COLO668 (cell line): ENCODE measurements at regions not wholly inside any gene's neighbourhood (a gene's known extent, or its start where the extent isn't known, plus 50 kb on each side); places are given as distances from the start of the nearest gene placed in this dataset.
A peak's percentile ranks its signal among the peaks of the same experiment; 100 is the strongest.

Experiments
- DNase-seq: peaks from one replicate; lab custom pipeline; 2025; ENCODE audit not compliant: unreplicated experiment; lab: John Stamatoyannopoulos, UW

DNA sequence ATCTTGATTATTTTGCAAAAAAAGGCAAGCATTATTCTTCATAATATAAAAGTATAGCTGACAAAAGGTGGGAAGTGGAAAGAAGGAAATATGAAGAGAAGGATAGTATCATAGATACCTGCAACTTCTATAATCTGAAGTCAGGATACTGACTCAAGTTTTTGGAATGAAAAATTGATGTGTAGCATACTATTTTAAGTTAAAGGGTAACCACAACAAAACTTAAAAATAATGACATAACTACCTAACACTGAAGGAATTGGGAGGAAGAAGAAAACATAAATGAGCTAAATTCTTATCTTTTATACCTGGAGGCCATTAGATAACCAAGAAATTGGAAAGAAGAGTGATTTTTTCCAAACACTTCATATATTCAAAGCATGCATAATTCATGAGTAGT, 51.8 kb upstream of the TLE1 start:
- no peak for DNase-seq

DNA sequence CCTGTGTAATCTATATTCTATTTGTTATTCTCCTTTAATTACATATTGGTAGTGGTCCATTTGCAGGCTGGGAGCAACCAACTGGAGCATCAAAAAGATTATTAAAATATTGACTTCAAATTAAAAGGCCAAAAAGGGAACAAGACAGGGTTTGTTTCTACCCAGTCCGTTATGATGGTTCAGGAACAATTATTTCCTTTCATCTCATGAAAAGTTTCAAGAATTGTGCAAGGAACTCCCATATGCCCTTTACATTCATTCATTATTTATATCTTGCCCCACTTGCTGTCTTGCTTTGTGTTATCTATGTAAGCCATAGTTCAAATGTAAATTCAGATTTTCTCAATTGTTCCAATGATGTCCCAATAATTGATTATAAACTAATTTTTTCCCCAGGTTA, 58.7 kb upstream of the TLE1 start:
- DNase-seq, result no peak

DNA sequence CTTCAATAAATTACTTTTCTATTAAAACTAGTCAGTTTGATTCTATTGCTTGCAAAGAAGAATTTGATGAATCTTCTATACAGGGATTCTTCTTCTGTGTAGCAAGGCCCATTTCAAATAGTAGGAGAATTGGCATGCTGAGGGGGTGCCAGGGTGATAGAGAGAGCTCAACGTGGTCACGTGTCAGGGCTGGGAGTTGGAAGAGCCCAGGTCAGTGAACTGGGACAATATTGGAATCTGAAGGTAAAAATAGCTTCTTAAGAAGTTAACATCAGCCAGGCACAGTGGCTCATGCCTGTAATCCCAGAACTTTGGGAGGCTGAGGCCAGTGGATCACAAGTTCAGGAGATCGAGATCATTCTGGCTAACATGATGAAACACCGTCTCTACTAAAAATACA, 64.1 kb upstream of the TLE1 start:
- no peak for DNase-seq

DNA sequence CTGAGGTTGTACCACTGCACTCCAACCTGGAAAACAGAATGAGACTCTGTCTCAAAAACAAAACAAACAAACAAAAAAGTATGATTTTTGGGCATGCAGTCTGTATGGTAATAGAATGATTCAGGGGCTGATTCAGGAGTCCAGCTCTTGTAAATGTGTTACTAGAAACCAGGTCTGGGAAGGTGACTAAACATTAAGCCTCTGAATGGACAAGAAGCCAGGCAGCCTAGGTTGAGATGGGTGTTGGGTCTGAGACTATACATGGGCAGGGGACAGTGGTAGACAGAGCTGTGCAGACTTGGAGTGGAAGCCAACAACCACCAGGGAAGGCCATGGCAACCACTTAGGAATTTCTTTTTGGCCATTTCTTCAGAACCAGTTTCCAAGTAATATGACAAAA, 64.9 kb upstream of the TLE1 start:
- no peak for DNase-seq

DNA sequence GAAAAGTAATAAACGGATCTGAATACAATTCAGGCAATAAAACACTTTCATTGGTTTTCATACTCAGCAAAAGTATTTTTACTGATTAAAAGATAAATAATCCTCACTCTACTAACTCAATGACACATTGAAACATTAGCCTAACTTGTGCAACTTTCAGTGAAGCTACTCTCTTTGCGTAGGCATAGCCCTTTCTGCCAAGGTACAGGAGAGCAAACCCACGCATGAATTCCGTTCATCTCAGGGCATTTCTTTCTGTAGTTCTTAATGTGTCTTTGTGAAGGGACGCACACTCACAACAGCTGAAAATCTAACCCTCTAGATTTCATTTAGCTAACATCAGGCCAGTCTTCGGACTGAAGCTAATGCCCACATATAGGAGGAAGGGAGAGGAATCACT, 66.4 kb upstream of the TLE1 start:
- DNase-seq, result no peak

DNA sequence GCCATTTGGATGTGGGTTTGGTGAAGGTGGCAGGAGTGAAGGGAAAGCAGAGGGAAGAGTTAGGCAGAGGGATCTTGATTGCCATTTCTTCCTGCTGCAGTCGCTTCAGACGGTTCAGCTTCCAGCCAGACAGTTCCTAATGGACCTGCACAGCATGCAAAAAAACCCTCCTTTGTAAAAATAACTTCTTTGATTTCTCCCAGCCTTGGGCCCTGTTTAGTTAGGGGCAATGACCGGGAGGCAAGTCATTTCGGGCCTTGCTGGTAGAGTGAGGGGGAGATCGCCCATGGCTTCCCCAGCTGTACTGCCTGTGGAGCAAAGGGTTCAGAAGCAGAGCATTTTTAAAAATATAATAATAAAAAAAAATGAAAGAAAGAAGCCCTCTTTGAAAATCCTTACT, 67.2 kb upstream of the TLE1 start:
- no peak for DNase-seq

DNA sequence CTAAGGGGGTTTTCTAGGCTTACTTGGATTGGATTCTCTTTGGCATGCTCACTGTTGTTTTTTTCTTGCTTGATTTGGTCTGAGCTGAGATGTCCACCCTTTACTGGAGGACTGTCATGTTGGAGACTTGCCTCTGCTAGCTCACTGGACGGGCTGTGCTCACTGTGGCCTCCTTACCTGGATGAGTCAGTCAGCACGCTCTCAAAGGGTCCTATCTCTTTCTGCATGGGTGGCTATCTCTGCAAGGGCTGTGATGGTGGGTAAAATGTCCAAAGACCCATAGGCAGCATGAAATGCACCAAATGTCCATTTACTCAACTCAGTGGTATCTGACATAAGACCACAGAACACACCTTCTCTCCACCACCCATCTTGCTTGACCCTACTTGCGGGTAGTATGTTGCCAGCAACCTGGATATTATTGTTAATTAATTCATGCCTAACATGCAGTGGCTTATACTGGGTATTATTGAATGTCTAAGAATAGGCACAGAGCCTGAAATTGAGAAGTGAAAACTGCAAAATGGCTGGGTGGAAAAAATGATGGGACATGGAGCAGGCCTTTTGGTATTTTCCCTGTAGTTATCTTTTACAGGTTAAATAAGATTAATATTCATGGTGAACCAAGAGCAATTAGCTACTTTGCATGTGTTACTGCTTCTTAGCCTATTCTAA, 68.9 kb upstream of the TLE1 start:
- DNase-seq, result no peak

DNA sequence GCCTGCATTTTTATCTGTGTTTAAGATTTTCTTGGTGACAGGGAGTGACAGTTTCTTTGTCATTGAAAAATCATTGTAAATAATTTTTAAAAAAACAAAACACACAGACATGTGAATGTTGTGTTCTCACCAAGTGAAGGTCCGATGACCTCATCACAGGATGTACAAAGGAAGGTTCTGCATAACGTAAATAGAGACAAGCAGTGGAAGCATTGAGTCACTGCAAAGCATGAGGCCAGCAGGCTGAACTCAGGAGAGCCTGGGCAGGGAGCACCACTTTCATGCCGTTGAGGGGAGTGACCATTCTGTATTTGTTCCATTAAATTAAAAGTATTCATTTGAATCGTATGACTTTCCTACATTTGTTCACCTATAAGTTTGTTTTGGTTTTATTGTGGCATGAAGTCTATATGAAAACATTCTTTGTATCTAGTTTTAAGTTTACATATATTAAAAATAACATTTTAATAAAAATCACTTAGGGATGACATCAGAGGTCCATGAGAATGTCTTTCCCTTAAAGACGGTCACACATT, 70.4 kb upstream of the TLE1 start:
- DNase-seq, result peak; percentile 17

DNA sequence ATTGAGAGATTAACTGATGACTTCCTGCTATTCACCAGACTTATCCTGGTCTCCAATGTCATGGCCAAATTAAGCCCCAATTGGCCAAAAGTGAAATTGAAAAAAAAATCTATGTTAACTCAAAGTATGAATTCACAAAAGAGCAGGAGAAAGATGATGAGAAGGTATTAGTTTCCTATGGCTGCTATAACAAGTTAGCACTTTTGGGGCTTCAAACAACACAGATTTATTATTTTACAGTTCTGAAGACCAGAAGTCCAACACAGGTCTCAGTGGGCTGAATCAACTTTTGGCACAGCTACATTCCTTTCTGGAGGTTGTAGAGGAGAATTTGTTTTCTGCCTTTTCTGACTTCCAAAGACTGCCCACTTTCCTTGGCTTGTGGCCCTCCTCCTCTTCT, 78.6 kb upstream of the TLE1 start:
- no peak for DNase-seq

DNA sequence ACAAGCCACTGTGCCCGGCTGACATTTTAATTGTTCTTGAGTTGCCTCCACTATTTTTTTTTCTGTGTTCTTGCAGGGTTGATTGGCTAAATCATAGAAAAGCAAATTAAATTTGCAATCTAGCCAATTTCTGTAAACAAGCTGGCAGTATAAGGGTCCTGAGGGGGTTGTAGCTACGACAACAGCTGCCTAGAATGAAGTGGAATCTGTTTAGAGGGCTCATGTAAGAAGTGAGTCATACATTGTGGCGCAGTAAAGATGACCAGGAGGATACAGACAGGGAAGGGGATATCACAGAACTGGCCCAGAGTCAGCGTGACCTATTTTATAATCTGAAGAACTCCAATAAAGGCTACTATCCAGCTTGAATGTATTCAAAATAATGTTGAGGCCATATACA, 82.2 kb upstream of the TLE1 start:
- DNase-seq, result no peak

DNA sequence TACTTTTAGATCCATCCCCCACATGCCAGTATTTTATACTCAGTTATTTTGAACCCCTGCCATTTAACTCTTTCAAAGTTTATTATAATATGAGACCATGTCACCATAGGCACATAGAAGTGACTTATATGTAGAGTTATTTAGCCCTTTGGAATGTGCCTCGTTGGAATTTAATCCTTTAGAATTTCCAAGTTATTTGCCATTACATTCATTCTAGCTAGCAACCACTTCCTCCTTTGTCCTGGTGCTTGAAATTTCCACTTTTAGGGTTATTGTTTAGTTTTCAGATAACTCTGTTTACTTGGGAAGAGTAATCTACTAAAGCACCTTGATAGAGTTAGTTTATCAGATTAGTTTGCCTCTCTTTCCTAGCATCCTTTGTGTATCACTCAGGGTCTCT, 82.8 kb upstream of the TLE1 start:
- no peak for DNase-seq

DNA sequence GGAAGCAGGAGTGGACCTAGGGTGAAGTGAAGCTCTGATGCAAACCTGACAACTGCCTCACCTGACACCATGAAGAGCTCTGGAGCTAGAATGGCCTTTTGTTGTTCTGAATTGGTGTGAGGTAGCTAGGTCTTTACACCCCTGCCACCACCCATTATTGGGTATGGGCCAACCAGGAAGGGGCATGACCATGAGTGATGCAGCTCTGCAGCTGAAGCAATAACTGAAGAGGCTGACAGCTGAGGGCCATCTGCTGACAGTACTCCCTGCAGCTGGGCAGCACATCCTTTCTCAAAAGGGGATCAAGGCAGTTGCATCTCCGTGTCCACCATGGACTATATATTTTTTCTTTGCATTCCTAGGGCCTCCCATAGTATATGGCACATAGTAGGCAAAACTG, 87.0 kb upstream of the TLE1 start:
- DNase-seq, result peak; percentile 60

DNA sequence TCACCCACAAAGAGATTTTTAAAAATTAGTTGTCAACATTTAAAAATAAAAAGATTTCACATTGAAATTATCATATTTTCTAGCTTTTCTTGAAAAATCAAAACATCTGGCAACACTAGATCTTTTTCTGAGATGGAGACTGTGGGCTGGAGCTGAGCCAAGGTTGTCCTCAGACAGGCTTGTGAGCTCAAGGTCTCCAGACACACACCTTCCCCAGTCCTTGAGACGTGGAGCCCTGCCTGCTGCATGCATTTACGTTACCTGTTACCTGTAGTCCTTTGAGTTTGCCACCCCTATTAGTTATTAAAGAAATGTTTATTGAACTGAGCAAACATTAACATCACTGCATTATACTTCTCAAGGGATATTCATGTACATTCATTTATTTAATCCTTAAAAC, 87.5 kb upstream of the TLE1 start:
- no peak for DNase-seq

DNA sequence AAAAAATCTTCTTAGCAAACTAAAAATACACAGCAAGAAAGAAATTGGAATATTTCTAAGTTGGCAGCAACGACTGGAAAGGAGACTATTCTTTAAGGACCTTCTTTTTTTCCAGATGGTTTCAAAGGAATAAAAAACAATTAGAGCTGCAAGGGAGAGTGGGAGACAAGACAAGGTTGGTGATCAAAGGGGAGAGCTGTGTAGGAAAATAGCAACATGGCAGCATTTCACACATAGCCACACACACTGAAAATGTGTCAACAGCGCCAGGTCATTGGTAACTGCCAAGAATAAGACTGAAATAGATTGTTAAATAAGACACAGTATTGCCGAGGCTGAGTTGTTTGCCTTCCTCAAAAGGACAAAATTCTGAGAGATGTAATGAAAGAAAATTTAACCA, 88.1 kb upstream of the TLE1 start:
- DNase-seq, result no peak

DNA sequence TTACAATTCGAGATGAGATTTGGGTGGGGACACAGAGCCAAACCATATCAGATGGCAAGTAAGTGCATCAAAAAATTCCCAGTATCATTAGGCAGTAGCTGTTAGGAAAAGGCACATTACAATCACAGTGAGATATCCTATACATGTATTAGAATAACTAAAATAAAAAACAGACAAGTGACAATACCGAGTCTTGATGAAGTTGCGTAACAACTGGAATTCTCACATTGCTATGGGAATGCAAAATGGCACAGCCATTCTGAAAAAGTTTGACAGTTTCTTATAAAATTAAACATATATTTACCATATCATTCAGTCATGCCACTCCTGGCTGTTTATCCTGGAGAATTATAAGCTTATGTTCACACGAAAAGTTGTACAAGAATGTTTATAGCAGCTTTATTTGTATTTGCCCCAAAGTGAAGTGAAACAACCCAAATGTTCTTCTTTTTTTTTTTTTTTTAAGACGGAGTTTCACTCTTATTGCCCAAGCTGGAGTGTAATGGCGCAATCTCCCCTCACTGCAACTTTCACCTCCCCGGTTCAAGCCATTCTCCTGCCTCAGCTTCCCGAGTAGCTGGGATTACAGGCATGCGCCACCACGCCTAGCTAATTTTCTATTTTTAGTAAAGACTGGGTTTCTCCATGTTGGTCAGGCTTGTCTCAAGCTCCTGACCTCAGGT, 93.1 kb upstream of the TLE1 start:
- DNase-seq, result no peak

DNA sequence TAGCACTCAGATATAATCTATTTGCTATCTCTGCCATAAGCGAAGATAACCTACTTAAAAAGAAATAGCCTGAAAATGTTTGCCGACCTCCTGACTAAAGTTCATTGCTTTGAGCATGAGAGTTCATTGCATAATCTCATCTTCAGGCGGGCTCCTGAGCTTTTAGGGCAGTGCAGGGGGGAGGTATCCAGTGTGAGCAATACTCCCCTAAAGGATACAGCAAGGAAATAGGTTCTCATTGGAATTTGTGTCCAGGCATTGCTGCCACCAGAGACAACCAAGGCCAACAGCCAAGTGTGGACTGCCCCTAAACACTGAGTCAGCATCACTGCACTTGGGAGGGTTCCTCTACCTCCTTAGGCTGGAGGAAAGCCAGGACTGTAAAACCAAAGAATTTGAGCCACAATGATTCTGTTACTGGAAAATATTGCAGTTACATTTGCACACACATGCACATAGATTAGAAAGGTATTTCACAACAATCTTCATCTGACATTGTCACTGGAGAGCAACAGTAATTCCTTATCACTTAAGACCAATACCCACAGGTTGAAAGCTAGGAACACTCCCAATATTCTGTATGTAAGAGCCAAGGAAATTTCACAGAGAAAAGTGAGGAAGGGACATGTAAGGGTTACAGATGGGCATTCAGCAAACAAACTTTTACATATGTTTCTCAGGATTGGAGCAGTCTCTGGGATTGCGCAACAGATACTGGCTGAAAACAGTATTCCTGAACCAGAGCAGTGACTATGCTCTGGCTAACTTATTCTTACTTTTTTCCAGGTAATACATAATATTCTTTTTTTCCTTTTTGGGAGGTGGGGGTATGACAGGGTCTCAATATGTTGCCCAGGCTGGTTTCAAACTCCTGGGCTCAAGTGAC, 98.6 kb upstream of the TLE1 start:
- no peak for DNase-seq

DNA sequence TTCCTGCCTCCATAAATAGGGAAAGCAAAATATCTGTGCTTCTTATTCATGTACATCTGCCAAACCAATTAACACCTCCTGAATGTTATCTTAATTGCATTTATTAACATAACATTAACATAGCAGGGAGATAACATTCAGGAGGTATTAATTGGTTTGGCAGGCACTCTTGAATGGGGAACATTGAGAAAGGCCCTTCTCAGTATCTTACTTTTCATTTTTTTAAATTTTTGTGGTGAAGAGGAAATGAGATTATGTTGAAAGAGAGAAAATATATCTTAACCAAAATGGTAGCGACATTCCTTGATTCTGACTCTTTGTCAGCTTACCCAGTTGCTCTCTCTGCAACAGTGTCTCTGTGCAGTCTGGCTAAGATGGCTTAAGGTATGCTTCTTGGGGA, 100.4 kb upstream of the TLE1 start:
- no peak for DNase-seq

DNA sequence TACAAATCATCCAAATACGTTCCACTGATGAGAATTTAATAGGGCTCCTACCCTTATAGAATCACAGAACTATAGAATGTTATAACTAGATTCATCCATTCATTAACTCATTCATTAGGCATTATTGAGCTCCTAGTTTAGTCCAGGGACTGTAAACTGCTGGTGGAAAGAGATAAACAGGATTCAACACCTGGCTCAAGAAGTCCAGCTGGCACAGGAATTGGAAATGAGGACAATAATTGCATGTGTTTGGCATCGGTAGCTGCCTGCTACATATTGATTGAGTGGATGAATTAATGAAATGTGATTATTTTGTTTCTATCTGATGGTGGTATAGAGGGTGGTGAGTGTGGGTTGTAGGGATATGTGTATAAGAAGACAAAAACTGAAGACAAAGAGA, 100.8 kb upstream of the TLE1 start:
- DNase-seq, result no peak

DNA sequence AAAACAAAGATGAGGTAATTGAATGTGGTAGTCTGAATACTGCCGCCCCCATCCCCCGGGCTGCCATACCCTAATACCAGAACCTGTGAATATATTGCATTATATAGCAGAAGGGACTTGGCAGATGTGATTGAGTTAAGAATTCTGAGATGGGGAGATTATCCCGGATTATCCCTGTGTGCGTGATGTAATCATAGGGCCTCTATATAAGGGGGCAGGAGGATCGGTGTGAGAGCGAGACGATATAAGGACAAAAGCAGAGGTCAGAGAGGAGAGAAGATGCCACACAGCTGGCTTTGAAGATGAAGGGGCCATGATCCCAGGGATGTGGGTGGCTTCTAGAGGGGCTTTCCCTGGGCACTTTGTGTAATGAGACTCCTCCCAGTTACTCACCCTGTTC, 101.7 kb upstream of the TLE1 start:
- DNase-seq, result no peak

DNA sequence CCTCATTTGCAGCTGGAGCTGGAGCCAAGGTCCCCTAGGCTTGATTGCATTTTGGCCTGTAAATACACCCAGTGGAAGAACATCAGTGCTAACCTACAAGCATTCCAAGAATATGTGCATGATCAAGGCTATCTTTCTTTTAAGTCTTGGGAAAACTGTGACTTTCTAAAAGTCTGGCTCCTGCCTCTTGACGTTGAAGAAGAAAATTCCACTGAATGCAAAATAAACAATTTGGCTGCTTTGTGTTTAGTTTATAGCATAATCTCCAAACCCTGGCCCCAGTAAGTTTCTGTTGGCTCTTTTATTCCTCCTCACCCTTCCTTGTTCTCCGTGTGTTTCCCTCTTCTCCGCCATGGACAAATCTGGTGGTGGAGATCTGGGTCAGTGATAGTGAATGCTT, 109.3 kb upstream of the TLE1 start:
- DNase-seq, result no peak

DNA sequence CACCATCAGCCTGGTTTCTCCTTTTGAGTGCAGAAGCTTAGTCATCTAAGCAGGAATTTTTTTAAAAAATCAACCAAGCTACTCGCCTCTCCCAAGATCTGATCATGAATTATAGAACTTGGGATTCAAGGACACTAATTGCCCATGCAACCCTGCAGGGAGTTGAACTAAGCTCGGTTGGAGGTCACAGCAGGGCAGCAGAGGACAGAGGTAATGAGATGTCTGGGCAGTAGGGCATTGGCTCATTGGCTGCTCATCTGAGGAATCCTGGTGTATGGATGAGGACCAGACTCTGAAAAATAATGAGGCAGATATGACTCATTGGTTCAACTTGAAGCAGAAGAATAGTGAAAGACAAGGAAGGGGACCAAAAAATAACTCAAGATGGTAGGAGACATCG, 111.8 kb upstream of the TLE1 start:
- no peak for DNase-seq

DNA sequence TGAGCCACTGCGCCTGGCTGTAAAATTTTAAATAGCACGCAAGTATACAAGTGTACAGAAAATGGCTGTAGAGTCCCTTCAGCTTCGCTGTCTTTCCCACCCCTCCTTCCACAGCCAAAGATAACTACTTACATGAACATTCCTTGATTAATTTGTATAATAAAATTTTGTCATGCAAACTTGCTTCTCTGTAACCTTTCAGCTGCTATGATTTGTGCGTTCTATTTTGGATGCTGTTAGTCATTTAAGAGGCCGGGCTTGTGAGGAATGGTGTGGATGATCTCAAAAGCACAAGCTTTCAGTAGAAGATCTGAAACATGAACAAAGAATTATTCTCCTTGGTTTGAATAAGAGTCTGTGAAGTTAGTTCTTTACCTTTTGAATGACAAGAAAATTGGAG, 115.0 kb upstream of the TLE1 start:
- no peak for DNase-seq
